B cell (primary cell): ENCODE measurements at regions not wholly inside any gene's neighbourhood (a gene's known extent, or its start where the extent isn't known, plus 50 kb on each side); places are given as distances from the start of the nearest gene placed in this dataset.

Experiments used
- ATAC-seq: fragments of 200-7000 bp; cut with Tn5 transposase; one replicate; pipeline ENCODE4 v1.10.0; 2021; ENCODE audit warnings: low read depth, mild to moderate bottlenecking, moderate number of reproducible peaks, moderate library complexity
- CTCF ChIA-PET: fragments of 350-600 bp; sonication (Branson Sonifier 250); formaldehyde crosslinking; loops from one replicate; lab custom pipeline; 2021; ENCODE audit warnings: antibody characterized with exemption, inconsistent platforms; lab: Charles Lee
- POLR2A ChIA-PET: fragments of 350-600 bp; sonication (Branson Sonifier 250); formaldehyde crosslinking; loops from one replicate; lab custom pipeline; 2021; ENCODE audit warnings: antibody characterized with exemption; lab: Charles Lee
- DNase-seq: peaks from one replicate; pipeline ENCODE4 v3.0.0; 2013
- H2AFZ ChIP-seq: 2 replicates; pipeline ENCODE4 v1.6.1; 2012; ENCODE audit warnings: mild to moderate bottlenecking, low read depth, low read length; ENCODE audit not compliant: insufficient read depth, poor library complexity, severe bottlenecking
- H3K27ac ChIP-seq, 2 donors: 1 replicate in 1 of 2; 2 replicates in 1 of 2; pipeline ENCODE4 v1.5.1; 2012 to 2013; ENCODE audit warnings: low read length in 2 of 2, mild to moderate bottlenecking in 2 of 2, moderate library complexity in 1 of 2
- H3K27me3 ChIP-seq, 4 experiments: fragments of 200-600 bp in 1 of 4; sonication (generic) in 1 of 4; replicated peaks in 1 of 4; 1 replicate in 2 of 4; 2 replicates in 2 of 4; pipeline versions ENCODE4 v1.6.1 to v1.7.0; 2013 to 2016; ENCODE audit warnings: low read length in 3 of 4, mild to moderate bottlenecking in 2 of 4, mixed read lengths in 1 of 4, moderate library complexity in 1 of 4; ENCODE audit not compliant: insufficient read depth in 4 of 4, control insufficient read depth in 3 of 4; ENCODE audit errors: control extremely low read depth in 1 of 4
- H3K36me3 ChIP-seq, 2 experiments: replicated peaks in 1 of 2; 1 replicate in 1 of 2; 2 replicates in 1 of 2; pipeline versions ENCODE4 v1.6.1 to v1.7.1; 2013; ENCODE audit warnings: low read length in 1 of 2; ENCODE audit not compliant: insufficient read depth in 2 of 2, control insufficient read depth in 1 of 2; ENCODE audit errors: control extremely low read depth in 1 of 2, extremely low read depth in 1 of 2
- H3K4me1 ChIP-seq, 2 donors: fragments of 200-600 bp in 1 of 2; sonication (generic) in 1 of 2; 1 replicate in 1 of 2; 2 replicates in 1 of 2; pipeline versions ENCODE4 v1.5.1 to v1.6.1; 2013 to 2017; ENCODE audit warnings: low read length in 2 of 2; ENCODE audit not compliant: control insufficient read depth in 2 of 2, insufficient read depth in 2 of 2
- H3K4me2 ChIP-seq: replicated peaks from 2 replicates; pipeline ENCODE3; 2012; ENCODE audit warnings: mild to moderate bottlenecking, low read depth, low read length; ENCODE audit not compliant: poor library complexity, severe bottlenecking
- H3K4me3 ChIP-seq, 5 experiments: fragments of 200-600 bp in 1 of 5; sonication (generic) in 1 of 5; 1 replicate in 3 of 5; 2 replicates in 2 of 5; pipeline versions ENCODE4 v1.5.1 to v1.7.0; 2011 to 2016; ENCODE audit warnings: low read length in 4 of 5, mild to moderate bottlenecking in 4 of 5, low read depth in 2 of 5, control low read depth in 1 of 5, moderate library complexity in 1 of 5; ENCODE audit not compliant: insufficient read depth in 1 of 5; ENCODE audit errors: control extremely low read depth in 1 of 5, extremely low read depth in 1 of 5
- H3K79me2 ChIP-seq: fragments of 200-600 bp; sonication (generic); one replicate; pipeline ENCODE4 v1.6.0; 2016; ENCODE audit warnings: low read length; ENCODE audit not compliant: control insufficient read depth, insufficient read depth
- H3K9ac ChIP-seq: fragments of 200-600 bp; sonication (generic); 2 replicates; pipeline ENCODE4 v1.6.1; 2017; ENCODE audit warnings: mild to moderate bottlenecking, low read length, moderate library complexity
- H3K9me3 ChIP-seq, 3 donors: one replicate each; pipeline versions ENCODE4 v1.6.1 to v1.7.1; 2013; ENCODE audit warnings: low read length in 2 of 3; ENCODE audit not compliant: control insufficient read depth in 2 of 3, insufficient read depth in 1 of 3; ENCODE audit errors: control extremely low read depth in 1 of 3
- H4K20me1 ChIP-seq: 2 replicates; pipeline ENCODE4 v1.6.0; 2012; ENCODE audit warnings: mild to moderate bottlenecking, low read length; ENCODE audit not compliant: insufficient read depth, control insufficient read depth, poor library complexity, severe bottlenecking
- H3K27ac Mint-ChIP-seq: one replicate; pipeline ENCODE4 v1.8.0; 2021; ENCODE audit warnings: mixed read lengths
- H3K27me3 Mint-ChIP-seq: one replicate; pipeline ENCODE4 v1.8.0; 2021; ENCODE audit warnings: mixed read lengths
- H3K4me1 Mint-ChIP-seq: one replicate; pipeline ENCODE4 v1.8.0; 2021; ENCODE audit warnings: mixed read lengths
- H3K4me3 Mint-ChIP-seq: one replicate; pipeline ENCODE4 v1.8.0; 2021; ENCODE audit warnings: mixed read lengths
- H3K9me3 Mint-ChIP-seq: one replicate; pipeline ENCODE4 v1.8.0; 2022; ENCODE audit warnings: mixed read lengths; ENCODE audit not compliant: insufficient read depth
- CTCF ChIP-seq: fragments of 200-600 bp; IDR thresholded peaks from one replicate; pipeline ENCODE4 v1.8.0; 2022; ENCODE audit warnings: antibody characterized with exemption, mild to moderate bottlenecking
- EZH2 ChIP-seq: IDR thresholded peaks from 2 replicates; pipeline ENCODE4 v1.6.1; 2012; ENCODE audit warnings: borderline replicate concordance, low read depth, mild to moderate bottlenecking, moderate library complexity, low read length; ENCODE audit not compliant: insufficient read depth, poor library complexity, severe bottlenecking
- WGBS: methylation state at CpG from one replicate; pipeline ENCODE4 v1.1.5; 2013; ENCODE audit warnings: missing lambda C conversion rate; ENCODE audit not compliant: insufficient coverage; 5-methylcytosine and 5-hydroxymethylcytosine counted together
- intact Hi-C: fragments of 100-400 bp; cut with micrococcal nuclease; formaldehyde crosslinking; loops from one replicate; pipeline ENCODE4 v1.10.0; 2022

- DNase-seq, result no peak
- intact Hi-C loops, result no loop called here
Measured at GRCh38 chr12:131452444-131452860, 258.4 kb upstream of the SFSWAP start.

More at GRCh38 chr12:131452444-131452860, 258.4 kb upstream of the SFSWAP start:
- no peak overlapping the region for H3K27ac ChIP-seq
- ChIA-PET POLR2A (no interaction called here), CTCF (interaction anchor here (0.5 kb wide), 1 partner anchor 12 kb away, joined by 3 read pairs; no protein-coding TSS in a partner anchor)
- no peak for TF ChIP-seq EZH2
- TF ChIP-seq CTCF, result no peak
- H3K9me3 ChIP-seq, result peaks cover 0 to 7% (median 3%) of the 10 kb centered on the region in 3 donors
- no peaks in the 10 kb centered on the region for H3K79me2 ChIP-seq
- H3K36me3 ChIP-seq, result no peaks in the 10 kb centered on the region
- WGBS, result 9% methylated on average over 10 of the region's 10 CpGs
- no peaks in the 10 kb centered on the region for H3K4me1 Mint-ChIP-seq
- H3K4me1 ChIP-seq, result no peaks in the 10 kb centered on the region
- H3K9ac ChIP-seq, result no peak overlapping the region
- no peak overlapping the region for H2AFZ ChIP-seq
- peaks cover 10% of the 10 kb centered on the region for H3K27me3 Mint-ChIP-seq
- ATAC-seq, result no peak
- no peaks in the 10 kb centered on the region for H3K9me3 Mint-ChIP-seq
- no peak overlapping the region for H3K4me2 ChIP-seq
- H3K4me3 Mint-ChIP-seq, result no peak overlapping the region
- no peak overlapping the region for H3K4me3 ChIP-seq
- no peak overlapping the region for H3K27ac Mint-ChIP-seq
- no peaks in the 10 kb centered on the region for H4K20me1 ChIP-seq
- H3K27me3 ChIP-seq, result peaks cover 0 to 4% (median 0%) of the 10 kb centered on the region in 4 experiments
